SW480 (cell line): ENCODE measurements at regions not wholly inside any gene's neighbourhood (a gene's known extent, or its start where the extent isn't known, plus 50 kb on each side); places are given as distances from the start of the nearest gene placed in this dataset.
A peak's percentile ranks its signal among the peaks of the same experiment; 100 is the strongest.

Experiments used
- DNase-seq: peaks from one replicate; pipeline ENCODE4 v3.0.0-alpha.2; 2016; ENCODE audit warnings: low spot score

DNA sequence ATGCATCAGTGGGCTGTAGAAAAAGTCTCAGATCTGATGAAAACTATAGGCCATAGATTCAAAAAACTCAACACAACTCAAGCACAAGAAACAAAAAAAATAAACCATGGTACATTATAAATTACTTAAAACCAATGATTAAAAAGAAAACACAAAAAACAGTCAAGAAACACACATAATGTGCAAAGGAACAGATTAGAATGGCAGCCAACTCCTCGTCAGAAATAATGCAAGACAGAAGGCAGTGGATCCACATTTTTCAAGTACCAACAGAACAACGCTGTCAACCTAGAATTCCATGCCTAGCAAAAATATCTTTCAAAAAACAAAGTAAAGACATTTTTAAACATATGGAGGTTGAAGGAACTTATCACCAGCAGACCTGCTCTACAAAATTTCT is 69.7 kb downstream of the PSMB1 start:
- no peak for DNase-seq

DNA sequence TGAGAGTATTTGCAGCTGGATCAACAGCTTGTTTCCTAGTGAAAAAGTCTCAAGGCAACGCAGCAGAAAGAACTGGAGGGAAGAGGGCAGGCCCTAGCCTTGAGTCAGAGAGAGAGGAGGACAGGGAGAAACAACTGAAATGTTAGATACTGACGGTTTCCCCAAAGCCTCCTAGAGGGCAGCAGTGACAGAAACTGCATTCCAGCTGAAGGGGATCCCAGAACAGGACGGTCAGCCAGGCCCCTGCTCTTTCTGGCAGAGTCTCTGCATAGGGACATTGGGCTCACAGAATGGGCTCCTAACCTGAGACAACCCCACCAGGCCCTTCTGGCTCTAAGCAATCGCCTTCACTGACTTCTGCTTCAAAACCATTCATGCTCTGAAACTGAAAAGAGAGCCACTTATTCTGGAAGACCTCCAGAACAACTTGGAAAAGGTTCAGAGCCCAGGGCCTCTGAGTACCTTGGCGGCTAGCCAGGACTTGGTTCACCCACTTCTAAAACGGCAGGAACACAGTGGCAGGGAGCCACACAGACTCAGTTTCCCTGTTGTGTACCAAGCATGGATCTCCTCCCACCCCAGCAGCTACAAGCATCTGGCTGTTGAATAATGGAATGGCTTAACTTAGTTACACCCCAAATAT is 72.9 kb downstream of the PSMB1 start:
- no peak for DNase-seq

DNA sequence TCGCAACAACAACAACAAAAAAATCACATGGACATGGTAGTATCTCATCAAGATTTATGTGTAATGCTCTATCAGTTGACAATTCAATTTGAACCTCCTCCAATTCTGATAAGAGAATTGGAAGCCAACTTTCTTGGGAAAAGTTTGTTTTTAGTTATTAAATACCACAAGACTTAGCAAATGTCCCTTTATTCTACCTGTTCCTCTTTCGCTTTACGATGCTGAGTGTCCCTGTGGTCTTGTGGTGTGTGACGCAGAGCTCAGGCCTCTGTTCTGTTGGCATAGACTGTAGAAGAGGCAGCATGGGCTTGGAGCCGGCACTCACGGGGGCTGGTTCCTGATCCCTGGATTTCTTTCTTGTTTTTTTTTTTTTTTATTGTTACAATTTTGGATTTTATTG is 76.7 kb downstream of the PSMB1 start:
- DNase-seq, result no peak

DNA sequence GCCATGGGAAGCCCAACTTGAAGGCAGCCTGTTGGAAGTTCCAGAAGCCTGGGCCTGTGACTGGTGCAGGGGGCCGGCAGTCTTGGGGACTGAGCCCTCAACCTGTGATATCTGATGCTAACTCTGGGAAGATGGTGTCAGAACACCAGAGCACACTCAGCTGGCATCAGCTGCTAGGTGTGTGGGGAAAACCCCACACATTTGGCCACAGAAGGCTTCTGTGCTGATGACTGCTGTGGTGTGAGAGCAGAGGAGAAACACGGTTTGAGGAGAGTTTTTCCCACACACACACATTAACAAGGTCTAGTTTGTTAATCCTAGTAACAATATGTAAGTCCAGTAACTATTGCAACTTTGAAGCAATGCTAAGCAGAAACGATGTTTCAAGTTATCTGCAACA is 78.0 kb downstream of the PSMB1 start:
- DNase-seq, result no peak

DNA sequence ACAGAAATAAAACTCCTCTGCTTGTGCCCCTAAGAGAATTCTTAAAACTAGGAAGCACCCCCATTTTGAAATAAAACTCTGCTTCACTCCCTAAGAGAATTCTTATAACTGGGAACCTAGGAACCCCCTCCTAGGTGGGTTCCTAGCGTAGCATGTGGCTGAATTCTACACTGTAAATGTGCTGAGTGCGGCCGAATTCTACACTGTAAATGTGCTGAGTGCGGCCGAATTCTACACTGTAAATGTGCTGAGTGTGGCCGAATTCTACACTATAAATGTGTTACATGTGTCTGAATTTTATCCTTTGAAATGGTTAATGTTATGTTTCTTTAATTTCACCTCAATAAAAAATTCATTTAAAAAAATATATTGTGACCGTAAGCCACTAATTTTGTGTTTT is 79.3 kb downstream of the PSMB1 start:
- no peak for DNase-seq

DNA sequence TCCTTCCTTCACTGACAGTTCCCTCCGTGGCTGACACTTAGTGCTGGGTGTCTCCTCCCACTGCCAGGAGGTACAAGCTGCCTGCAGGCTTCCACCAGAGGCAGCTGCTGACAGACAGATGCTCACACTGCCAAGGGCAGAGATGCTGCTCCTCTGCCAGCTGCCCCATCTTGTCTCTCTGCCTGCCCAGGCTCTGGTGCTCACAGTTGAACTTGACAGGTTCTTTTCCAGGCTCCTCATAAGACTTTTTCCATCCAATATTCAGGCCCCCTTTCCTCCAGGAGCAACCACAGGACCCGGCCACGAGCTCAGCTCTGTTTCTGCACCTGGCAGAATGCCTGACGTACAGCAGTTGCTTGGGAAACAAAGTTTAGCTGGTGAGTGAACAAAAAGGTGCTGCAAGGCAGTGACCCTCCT is 79.8 kb downstream of the PSMB1 start:
- DNase-seq, result no peak

DNA sequence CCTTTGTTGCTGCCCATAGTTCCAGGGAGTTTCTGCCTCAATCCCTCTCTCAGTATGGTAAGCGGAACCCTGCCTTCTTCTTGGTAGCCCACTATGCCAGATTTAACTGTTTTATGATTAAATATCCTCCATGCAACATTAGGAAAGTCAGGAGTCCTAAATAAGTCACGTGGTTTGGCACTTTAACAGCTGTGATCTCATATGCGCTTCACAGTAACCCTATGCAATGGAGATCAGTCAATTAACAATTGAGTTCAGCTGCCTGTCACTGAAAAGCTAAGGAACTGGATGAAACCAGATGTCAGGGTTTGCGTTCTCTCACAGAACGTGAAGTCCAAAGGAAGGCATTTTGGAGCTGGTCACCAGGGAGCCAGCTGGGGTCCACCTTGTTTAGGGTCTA is 81.6 kb downstream of the PSMB1 start:
- DNase-seq, result no peak

DNA sequence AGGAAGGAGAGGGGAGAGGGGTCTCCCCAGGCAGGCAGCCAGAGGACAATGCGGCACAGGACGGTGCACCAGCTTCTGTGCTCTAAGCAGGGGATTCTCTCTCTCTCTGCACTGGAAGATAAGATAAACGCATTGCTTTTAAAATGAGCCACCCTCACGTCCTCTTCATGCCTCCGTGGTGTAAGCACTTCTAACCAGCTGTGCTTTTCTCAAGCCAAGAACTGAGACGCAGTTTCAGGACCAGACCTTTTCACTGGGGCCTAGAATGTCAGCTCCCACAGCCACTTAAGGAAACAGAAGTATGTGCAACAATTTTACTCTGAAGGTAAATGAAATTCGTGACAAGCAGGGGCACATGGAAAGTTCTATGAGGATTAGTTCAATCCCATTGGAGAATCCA is 82.4 kb downstream of the PSMB1 start:
- no peak for DNase-seq

DNA sequence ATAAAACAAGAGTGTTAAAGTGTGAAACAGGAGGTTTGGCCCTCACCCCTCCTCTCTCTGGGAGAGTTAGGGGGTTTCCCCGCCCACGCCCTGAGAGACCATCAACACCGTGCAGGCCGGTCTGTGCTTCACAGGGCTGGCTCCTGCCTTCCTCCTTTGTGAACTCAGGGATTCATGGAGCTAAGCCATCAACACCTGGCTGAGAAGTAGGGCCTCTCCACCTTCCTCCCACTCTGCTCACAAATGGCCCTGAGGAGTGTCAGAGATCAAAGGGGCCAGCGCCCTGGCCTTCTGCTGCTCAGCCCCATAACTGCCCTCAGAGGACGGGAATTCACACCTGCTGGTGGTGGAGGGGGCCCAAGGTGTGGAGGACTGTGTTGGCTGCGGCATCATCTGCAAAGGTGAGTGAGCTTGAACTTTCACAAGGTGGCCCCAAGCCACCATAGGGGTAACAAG is 88.6 kb downstream of the PSMB1 start:
- DNase-seq, result peak; percentile 56

DNA sequence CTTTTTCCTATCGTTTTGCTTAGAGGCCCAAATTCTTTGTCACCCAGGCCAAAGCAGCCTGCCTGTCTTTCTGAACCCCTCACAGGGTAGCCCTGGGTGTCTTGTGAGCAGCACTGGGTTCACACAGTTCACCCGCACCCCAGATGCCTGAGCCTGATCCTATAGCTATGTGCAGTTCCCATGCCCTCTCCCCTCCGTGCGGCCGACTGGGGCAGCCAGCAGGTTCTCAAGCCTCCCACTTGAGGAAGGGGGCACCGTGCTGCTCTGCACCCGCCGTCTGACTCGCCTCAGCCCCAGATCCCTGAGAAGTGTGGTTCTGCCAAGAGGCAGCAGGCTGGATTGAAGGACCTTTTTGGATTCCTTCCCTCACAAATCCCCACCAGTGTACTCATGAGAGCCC is 89.0 kb downstream of the PSMB1 start:
- no peak for DNase-seq

DNA sequence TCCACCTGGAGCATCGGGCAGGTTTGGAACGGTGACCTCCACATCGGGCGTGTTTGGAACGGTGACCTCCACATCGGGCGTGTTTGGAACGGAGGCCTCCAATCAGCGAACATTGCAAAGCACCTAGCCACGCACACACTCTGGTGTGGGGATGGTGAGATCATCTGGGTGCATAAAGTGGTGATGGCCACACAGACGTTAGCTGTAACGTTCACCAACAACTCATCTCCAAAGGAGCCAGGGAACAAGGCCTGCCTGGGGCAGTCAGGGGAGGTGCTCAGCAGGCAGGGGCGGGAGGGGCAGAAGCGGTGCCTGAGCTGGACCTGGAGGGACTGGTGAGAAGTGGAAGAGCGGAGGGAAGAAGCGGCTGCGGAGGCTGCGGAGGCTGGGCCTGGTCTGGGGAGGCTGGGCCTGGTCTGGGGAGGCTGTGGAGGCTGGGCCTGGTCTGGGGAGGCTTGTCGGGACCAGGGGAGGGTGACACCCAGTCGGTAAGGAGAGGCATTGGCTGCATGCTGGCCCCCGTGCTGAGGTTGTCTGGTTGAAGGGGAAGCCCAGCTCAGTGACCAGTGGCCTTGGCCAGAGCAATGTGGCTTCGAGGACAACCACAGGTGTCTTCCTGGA is 89.9 kb downstream of the PSMB1 start:
- no peak for DNase-seq

DNA sequence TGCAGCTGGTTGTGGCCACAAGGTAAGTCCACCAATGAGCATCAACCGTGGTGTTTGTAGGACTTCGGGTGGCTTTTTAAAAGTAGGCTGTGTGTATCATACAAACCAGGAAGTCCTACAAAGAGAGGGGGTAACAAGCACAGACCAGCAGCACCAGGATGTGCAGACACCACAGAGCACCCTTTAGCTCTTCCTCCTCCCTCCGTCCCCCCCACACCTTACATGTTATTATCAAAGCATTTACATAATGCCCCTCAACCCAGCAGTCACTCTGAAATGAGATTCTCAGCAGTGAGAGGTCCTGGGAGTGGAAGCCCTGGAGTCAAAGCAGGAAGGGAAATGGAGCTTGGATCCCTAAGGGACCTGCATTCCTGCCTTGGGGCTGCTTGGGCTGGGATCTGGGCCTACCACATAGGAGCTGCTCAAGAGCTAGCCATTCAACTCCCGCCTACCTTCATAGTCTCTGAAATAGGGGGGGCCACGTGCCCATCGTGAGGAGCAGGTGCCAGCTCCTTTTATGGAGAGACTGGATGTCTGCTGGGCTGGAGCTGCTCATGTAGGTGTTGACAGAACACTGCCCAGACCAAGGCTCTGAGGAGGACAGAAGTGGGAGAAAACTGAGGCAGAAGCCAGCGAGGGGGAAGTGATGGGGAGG is 90.6 kb downstream of the PSMB1 start:
- no peak for DNase-seq

DNA sequence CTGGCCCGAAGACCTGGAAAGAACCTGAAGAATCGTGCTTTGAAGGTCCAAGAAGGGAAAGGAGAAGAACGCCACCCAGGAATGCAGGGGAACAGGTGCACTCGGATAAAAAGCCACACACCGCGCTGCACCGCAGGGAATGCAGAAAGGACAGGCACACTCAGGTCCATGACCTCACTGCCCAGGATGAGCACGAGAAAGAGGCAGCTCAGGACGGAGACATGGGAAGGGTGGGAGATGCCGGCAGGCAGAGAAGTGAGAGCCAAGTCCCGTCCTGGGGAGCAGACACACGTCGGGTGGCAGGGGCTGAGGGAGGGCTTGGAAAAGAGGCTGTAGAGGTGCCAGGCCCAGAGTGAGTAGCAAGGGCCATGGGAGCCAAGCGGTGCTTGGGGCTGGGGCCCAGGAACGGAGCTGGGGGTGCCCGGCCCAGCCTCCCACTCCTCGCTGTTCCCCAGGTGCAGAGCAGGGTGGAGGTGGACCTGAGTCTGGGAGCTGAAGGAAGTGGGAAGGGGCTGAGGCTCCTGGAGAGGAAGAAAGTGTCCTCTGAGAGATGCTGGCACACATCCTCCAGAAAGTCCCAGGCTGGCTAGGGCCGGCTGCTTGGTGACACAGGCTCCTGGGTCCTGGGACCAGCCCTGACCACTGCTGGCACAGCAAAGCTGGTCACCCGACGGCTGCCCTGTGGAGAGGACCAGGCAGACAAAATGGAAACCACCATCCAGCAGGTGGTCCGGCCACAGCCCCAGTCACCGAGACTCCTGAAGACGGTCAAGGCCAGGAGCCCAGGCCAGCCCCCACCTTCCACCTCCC is 91.3 kb downstream of the PSMB1 start:
- DNase-seq, result no peak

DNA sequence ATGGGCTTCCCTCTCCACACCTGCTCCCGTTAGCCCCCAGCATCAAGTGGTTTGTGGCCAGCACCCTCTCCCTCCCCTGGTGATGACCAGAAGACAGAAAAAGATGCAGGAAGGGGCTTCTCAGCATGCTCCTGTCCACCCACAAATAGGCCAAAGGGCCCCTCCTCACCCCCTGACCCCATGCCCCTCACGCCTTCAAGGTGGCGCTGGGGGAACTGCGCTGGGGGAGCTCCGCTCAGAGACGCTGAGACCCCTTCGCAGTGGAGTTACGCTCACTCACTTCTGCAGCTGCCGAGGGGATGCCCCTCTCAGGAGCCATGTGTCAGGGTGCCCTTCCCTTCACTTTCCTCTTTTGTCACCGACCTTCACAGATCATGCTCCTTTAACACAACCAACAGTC is 92.0 kb downstream of the PSMB1 start:
- DNase-seq, result no peak

DNA sequence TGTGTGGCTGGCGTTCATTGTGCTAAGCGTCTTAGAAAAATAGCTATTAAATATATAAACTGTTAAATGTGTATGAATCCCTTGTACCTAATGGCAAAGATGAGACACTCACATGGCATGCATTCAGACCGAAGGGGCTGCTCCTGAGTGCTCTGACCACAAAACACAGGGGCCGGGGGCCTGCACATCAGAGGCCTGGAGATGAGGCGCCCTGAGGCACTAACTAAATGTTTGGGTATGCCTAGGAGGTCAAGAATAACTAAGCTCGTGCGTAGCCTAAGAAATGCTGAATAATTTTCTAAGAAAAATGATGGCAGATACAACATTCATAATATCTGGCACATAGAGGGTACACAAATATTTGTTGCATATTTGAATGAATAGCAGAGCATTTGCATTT is 92.5 kb downstream of the PSMB1 start:
- no peak for DNase-seq

DNA sequence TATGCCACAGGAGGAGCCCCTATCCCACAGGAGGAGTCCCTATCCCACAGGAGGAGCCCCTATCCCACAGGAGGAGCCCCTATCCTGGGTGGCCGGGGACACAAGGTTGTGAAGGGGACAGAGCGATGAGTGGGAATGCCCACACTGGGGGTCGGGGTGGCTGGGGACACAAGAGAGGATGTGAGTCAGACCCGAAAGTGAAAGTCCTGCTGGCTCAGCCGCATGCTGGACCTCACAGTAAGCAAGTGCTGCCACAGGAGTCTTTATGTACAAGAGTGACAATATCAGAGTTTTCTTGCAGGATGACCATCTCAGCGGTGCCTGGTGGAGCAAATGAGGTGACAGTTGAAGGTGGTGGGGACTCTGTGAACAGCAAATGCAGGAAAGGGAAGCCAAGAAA is 93.7 kb downstream of the PSMB1 start:
- peak; percentile 10 for DNase-seq

DNA sequence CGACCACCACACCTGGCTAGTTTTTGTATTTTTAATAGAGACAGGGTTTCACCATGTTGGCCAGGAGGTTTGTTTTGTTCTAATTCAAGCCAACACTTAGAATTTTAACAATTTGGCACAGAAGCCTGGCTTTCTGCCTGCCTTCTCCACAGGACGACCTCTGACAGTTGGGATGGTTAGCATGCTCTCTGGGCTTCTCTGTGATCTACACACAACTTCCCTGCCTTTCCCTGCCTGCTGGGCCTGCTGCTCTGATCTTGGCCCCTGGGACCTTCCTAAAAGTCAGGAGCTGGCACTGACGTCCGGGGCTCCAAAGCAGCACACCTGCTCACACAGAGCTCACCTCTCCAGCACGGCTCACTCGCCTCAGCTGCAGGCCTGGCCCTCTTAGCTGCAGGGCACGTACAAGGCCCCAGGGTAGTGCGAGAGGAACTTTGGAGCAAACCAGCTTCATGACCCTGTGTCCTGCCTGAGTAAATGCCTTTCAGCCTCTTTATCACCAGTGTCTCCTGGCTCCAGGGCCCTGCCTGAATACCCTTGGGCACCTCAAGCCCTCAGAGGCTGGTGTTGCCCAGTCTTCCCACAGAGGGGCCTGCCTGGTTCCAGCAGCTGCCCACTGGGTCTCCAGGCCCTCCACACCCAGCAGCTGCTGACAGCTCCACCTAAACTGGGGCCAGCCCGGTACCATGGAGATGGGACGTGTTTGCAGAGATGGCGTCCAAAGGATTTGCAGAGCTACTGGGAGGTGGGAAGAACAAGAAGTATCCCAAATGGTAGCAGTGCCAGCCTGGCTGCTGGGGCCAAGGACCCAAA is 96.0 kb downstream of the PSMB1 start:
- DNase-seq, result no peak
